Neural cell (in vitro differentiated cells): ENCODE measurements at regions not wholly inside any gene's neighbourhood (a gene's known extent, or its start where the extent isn't known, plus 50 kb on each side); places are given as distances from the start of the nearest gene placed in this dataset.

Source experiments
- H2AFZ ChIP-seq: fragments of 200-600, 300-800 bp; sonication (generic), shearing (Covaris generic); 2 replicates; pipeline ENCODE4 v1.6.0; 2014; ENCODE audit warnings: low read depth, mild to moderate bottlenecking, antibody characterized with exemption, low read length, moderate library complexity
- H3F3A ChIP-seq: fragments of 200-600 bp; shearing (Covaris generic); 2 replicates; pipeline ENCODE4 v1.6.1; 2016; ENCODE audit warnings: mild to moderate bottlenecking, moderate library complexity, mixed read lengths, antibody characterized with exemption, low read length; ENCODE audit not compliant: insufficient read depth, poor library complexity, severe bottlenecking
- H3K27ac ChIP-seq: fragments of 200-600, 300-800 bp; sonication (generic), shearing (Covaris generic); 2 replicates; pipeline ENCODE4 v1.5.1; 2014; ENCODE audit warnings: mild to moderate bottlenecking, low read length, moderate library complexity
- H3K27me3 ChIP-seq: fragments of 300-800, 200-600 bp; sonication (generic), shearing (Covaris generic); 2 replicates; pipeline ENCODE4 v1.6.0; 2014; ENCODE audit warnings: mild to moderate bottlenecking, low read depth, low read length, moderate library complexity; ENCODE audit not compliant: insufficient read depth
- H3K36me3 ChIP-seq: fragments of 300-800, 200-600 bp; sonication (generic), shearing (Covaris generic); 2 replicates; pipeline ENCODE4 v1.5.1; 2014; ENCODE audit warnings: mild to moderate bottlenecking, antibody characterized with exemption, low read length, moderate library complexity; ENCODE audit not compliant: insufficient read depth
- H3K4me2 ChIP-seq: fragments of 300-800, 200-600 bp; sonication (generic), shearing (Covaris generic); 2 replicates; pipeline ENCODE4 v1.6.0; 2014; ENCODE audit warnings: mild to moderate bottlenecking, low read length
- H3K4me3 ChIP-seq: fragments of 300-800, 200-600 bp; sonication (generic), shearing (Covaris generic); 2 replicates; pipeline ENCODE4 v1.5.1; 2014; ENCODE audit warnings: mild to moderate bottlenecking, low read length, moderate library complexity
- H3K79me2 ChIP-seq: fragments of 200-600 bp; shearing (Covaris generic); replicated peaks from 2 replicates; pipeline ENCODE4 v1.6.0; 2014; ENCODE audit warnings: mild to moderate bottlenecking, low read length, moderate library complexity; ENCODE audit not compliant: insufficient read depth
- H3K9ac ChIP-seq: fragments of 300-800, 200-600 bp; sonication (generic), shearing (Covaris generic); 2 replicates; pipeline ENCODE4 v1.6.1; 2016; ENCODE audit warnings: mild to moderate bottlenecking, low read length, mixed read lengths
- H3K9me2 ChIP-seq: fragments of 200-600 bp; shearing (Covaris generic); 2 replicates; pipeline ENCODE4 v1.6.1; 2016; ENCODE audit warnings: mild to moderate bottlenecking, low read length, mixed read lengths; ENCODE audit not compliant: insufficient read depth
- H3K9me3 ChIP-seq: fragments of 200-600, 300-800 bp; sonication (generic), shearing (Covaris generic); 2 replicates; pipeline ENCODE4 v1.6.1; 2016; ENCODE audit warnings: mild to moderate bottlenecking, mixed run types, low read length, moderate library complexity, mixed read lengths
- H4K20me1 ChIP-seq: fragments of 200-600 bp; shearing (Covaris generic); 2 replicates; pipeline ENCODE4 v1.6.1; 2016; ENCODE audit warnings: mild to moderate bottlenecking, mixed run types; ENCODE audit not compliant: insufficient read depth
- CTCF ChIP-seq: fragments of 450-650 bp; IDR thresholded peaks from 2 replicates; pipeline ENCODE4 v1.5.1; 2014; ENCODE audit warnings: antibody characterized with exemption, mild to moderate bottlenecking, moderate library complexity; ENCODE audit not compliant: poor library complexity, severe bottlenecking
- EP300 ChIP-seq: fragments of 450-650 bp; conservative IDR thresholded peaks from 2 replicates; pipeline ENCODE4 v1.6.1; 2014; ENCODE audit warnings: antibody characterized with exemption, mild to moderate bottlenecking, moderate library complexity; ENCODE audit not compliant: poor library complexity, severe bottlenecking
- EZH2 ChIP-seq: fragments of 200-600, 300-800 bp; shearing (Covaris generic), sonication (generic); IDR thresholded peaks from 2 replicates; pipeline ENCODE4 v1.6.1; 2014; ENCODE audit warnings: antibody characterized with exemption, low read length, borderline replicate concordance, mild to moderate bottlenecking; ENCODE audit not compliant: insufficient read depth, poor library complexity, severe bottlenecking
- MXI1 ChIP-seq: fragments of 450-650 bp; conservative IDR thresholded peaks from 2 replicates; pipeline ENCODE4 v1.6.1; 2014; ENCODE audit warnings: antibody characterized with exemption, mild to moderate bottlenecking; ENCODE audit not compliant: poor library complexity, severe bottlenecking
- POLR2AphosphoS5 ChIP-seq: IDR thresholded peaks from 2 replicates; pipeline ENCODE4 v1.6.1; 2012
- RAD21 ChIP-seq: fragments of 450-650 bp; conservative IDR thresholded peaks from 2 replicates; pipeline ENCODE4 v1.6.1; 2014; ENCODE audit warnings: antibody characterized with exemption, mild to moderate bottlenecking, moderate library complexity
- REST ChIP-seq: IDR thresholded peaks from 2 replicates; pipeline ENCODE4 v1.6.1; 2012; ENCODE audit warnings: borderline replicate concordance
- SMC3 ChIP-seq: fragments of 450-650 bp; conservative IDR thresholded peaks from 2 replicates; pipeline ENCODE4 v1.6.1; 2014; ENCODE audit warnings: antibody characterized with exemption, mild to moderate bottlenecking, moderate library complexity; ENCODE audit not compliant: poor library complexity
- TAF1 ChIP-seq: IDR thresholded peaks from 2 replicates; pipeline ENCODE4 v1.6.1; 2012; ENCODE audit warnings: low read depth

- H3K4me3 ChIP-seq = no peak overlapping the region
- H3K27me3 ChIP-seq = no peaks in the 10 kb centered on the region
- H2AFZ ChIP-seq = no peak overlapping the region
- TF ChIP-seq EP300 = no peak
- TF ChIP-seq RAD21 = no peak
- no peak for TF ChIP-seq POLR2AphosphoS5
- no peak for TF ChIP-seq SMC3
- TF ChIP-seq TAF1 = no peak
- no peak for TF ChIP-seq REST
- TF ChIP-seq EZH2 = no peak
- TF ChIP-seq CTCF = no peak
- no peak for TF ChIP-seq MXI1
- no peak overlapping the region for H3K9ac ChIP-seq
- no peak overlapping the region for H3K4me2 ChIP-seq
- H3F3A ChIP-seq = no peaks in the 10 kb centered on the region
- no peaks in the 10 kb centered on the region for H3K9me3 ChIP-seq
- H3K36me3 ChIP-seq = no peaks in the 10 kb centered on the region
- H3K27ac ChIP-seq = no peak overlapping the region
- no peaks in the 10 kb centered on the region for H3K79me2 ChIP-seq
- H3K9me2 ChIP-seq = no peaks in the 10 kb centered on the region
- no peaks in the 10 kb centered on the region for H4K20me1 ChIP-seq
Observed at GRCh38 chr13:87107651-87108050, 563.5 kb upstream of the SLITRK5 start.

- H3K4me2 ChIP-seq = no peak overlapping the region
- no peaks in the 10 kb centered on the region for H3F3A ChIP-seq
- H3K4me3 ChIP-seq = no peak overlapping the region
- H3K27me3 ChIP-seq = no peaks in the 10 kb centered on the region
- H3K9me2 ChIP-seq = no peaks in the 10 kb centered on the region
- no peak overlapping the region for H3K9ac ChIP-seq
- H3K9me3 ChIP-seq = no peaks in the 10 kb centered on the region
- no peak overlapping the region for H2AFZ ChIP-seq
- no peaks in the 10 kb centered on the region for H3K79me2 ChIP-seq
- H3K27ac ChIP-seq = no peak overlapping the region
- TF ChIP-seq RAD21 (no peak), EZH2 (no peak), POLR2AphosphoS5 (no peak), REST (no peak), TAF1 (no peak), EP300 (no peak), MXI1 (no peak), CTCF (no peak), SMC3 (no peak)
- H3K36me3 ChIP-seq = no peaks in the 10 kb centered on the region
- no peaks in the 10 kb centered on the region for H4K20me1 ChIP-seq
Observed at GRCh38 chr13:87120476-87120875, 550.7 kb upstream of the SLITRK5 start.
